ENCODE measurements at regions not wholly inside any gene's neighbourhood (a gene's known extent, or its start where the extent isn't known, plus 50 kb on each side); places are given as distances from the start of the nearest gene placed in this dataset.
A peak's percentile ranks its signal among the peaks of the same experiment; 100 is the strongest.

DNA sequence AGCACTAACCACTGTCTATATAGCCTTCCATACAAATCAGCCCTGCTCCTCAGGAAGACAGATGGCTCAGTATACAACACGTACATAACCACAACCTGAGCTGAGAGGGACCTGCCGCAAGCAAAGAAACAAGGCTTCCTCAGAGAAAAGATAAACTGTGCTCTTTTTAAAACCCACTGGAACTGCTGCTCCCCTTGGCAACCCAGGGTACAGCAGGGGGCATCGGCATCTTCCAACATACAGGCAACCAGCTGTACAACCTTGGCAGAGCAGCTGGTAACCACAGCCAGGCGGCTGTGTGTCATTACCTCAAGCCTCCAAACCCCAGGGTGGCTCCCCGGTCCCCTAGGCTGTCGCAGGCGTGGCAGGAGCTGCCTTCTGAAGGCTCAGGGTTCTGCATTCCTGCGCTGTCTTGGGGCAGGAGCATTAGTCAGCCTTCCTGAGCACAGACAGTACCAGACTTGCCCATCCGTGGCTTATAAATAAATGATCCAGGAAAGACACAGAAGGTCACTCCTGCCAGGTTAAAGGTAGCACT is 249.5 kb downstream of the ADGRG6 start:
- no peak overlapping the region for H3K4me3 ChIP-seq (ENCODE audit: control insufficient read depth, low read depth, low read length)
- TF ChIP-seq CTCF (IDR thresholded peaks at IDR 0.05; ENCODE audit: control insufficient read depth, insufficient read depth, low read depth, low read length, missing control alignments): peak; percentile 22
- no peak for DNase-seq (ENCODE audit: low read depth)

DNA sequence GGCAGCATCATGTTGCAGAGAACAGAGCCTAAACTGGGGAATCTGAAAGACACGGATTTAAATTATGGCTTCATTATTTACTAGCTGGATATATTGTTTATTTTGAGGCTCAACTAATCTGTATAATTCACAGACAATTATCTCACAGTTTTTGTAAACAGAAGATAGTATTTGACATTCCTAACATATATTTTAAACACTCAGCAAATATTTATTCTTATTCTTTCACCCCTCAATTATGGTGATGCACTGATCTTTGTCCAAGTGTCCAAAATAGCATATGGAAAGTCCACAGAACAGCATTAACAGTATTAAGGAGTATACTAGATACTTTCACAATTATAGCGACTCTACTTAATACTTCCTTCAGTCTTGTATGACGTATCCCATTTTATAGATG is 257.0 kb downstream of the ADGRG6 start:
- no peak for DNase-seq (ENCODE audit: low read depth)
- no peak for TF ChIP-seq CTCF (IDR thresholded peaks at IDR 0.05; ENCODE audit: control insufficient read depth, insufficient read depth, low read depth, low read length, missing control alignments)
- no peak overlapping the region for H3K4me3 ChIP-seq (ENCODE audit: control insufficient read depth, low read depth, low read length)

DNA sequence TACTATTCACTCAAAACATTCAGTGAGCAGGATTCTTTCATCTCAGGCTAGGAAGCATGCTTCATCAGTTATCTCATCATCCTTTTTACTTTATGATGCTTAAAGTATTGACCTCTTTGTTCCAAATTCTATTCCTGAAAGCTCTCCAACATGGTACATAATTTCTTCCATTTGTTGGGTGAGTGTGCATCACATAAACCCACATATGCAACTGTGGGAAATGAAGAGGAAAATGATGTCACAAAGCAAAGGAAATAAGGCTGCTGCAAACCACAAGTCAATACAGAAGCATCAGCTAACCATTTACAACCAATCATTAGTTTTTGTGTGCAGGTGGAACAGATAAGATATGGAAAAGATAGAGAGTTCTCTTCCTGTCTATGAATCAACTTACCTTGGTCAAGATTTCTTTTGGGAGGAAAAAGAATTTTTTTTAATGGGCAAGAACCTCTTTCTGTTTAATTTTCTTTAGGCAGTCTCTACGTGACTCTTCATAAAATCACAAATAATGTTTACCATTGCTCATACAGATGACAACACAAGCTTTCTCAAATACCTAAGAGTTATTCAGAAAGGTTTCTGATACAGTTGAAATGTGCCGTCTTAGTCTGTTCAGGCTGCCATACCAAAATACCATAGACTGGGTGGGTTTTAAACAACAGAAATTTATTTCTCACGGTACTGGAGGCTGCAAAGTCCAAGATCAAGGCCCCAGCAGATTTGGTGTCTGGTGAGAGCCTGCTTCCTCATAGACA is 259.9 kb downstream of the ADGRG6 start:
- no peak for TF ChIP-seq CTCF (IDR thresholded peaks at IDR 0.05; ENCODE audit: control insufficient read depth, insufficient read depth, low read depth, low read length, missing control alignments)
- no peak overlapping the region for H3K4me3 ChIP-seq (ENCODE audit: control insufficient read depth, low read depth, low read length)
- no peak for DNase-seq (ENCODE audit: low read depth)

GRCh38 chr6:142562865-142563264 is 261.1 kb downstream of the ADGRG6 start:
- TF ChIP-seq CTCF (IDR thresholded peaks at IDR 0.05; ENCODE audit: control insufficient read depth, insufficient read depth, low read depth, low read length, missing control alignments): no peak
- DNase-seq (ENCODE audit: low read depth): no peak
- H3K4me3 ChIP-seq (ENCODE audit: control insufficient read depth, low read depth, low read length): no peak overlapping the region

GRCh38 chr6:142566628-142567396 is 265.0 kb downstream of the ADGRG6 start:
- TF ChIP-seq CTCF (IDR thresholded peaks at IDR 0.05; ENCODE audit: control insufficient read depth, insufficient read depth, low read depth, low read length, missing control alignments): peak; percentile 88
- DNase-seq (ENCODE audit: low read depth): no peak
- no peak overlapping the region for H3K4me3 ChIP-seq (ENCODE audit: control insufficient read depth, low read depth, low read length)

GRCh38 chr6:142567461-142567860 is 265.7 kb downstream of the ADGRG6 start:
- TF ChIP-seq CTCF (IDR thresholded peaks at IDR 0.05; ENCODE audit: control insufficient read depth, insufficient read depth, low read depth, low read length, missing control alignments): no peak
- no peak overlapping the region for H3K4me3 ChIP-seq (ENCODE audit: control insufficient read depth, low read depth, low read length)
- no peak for DNase-seq (ENCODE audit: low read depth)

Measured in AG09309 (cell line).